SK-N-SH treated with all-trans-retinoic acid at 6 μM for 48 hours (cell line): ENCODE measurements at regions not wholly inside any gene's neighbourhood (a gene's known extent, or its start where the extent isn't known, plus 50 kb on each side); places are given as distances from the start of the nearest gene placed in this dataset.

Experiments
- ATAC-seq: fragments of 200-7000 bp; cut with Tn5 transposase; 3 replicates; pipeline ENCODE4 v1.9.1; 2020; ENCODE audit warnings: mild to moderate bottlenecking, moderate library complexity
- ARNTL ChIP-seq: fragments of 450-650 bp; formaldehyde crosslinking; IDR thresholded peaks from 2 replicates; pipeline ENCODE4 v1.5.0; 2020; ENCODE audit warnings: low read depth, mild to moderate bottlenecking, moderate library complexity, borderline replicate concordance
- BACH2 ChIP-seq: fragments of 250-450 bp; sonication (Bioruptor Pico); IDR thresholded peaks from 2 replicates; pipeline ENCODE4 v1.9.0; 2021; ENCODE audit warnings: mild to moderate bottlenecking, borderline replicate concordance
- CSDC2 ChIP-seq: fragments of 250-450 bp; sonication (Bioruptor Pico); IDR thresholded peaks from 2 replicates; pipeline ENCODE4 v1.5.0; 2020; ENCODE audit warnings: mild to moderate bottlenecking, moderate library complexity
- CSRNP3 ChIP-seq: fragments of 250-450 bp; sonication (Bioruptor Pico); IDR thresholded peaks from 2 replicates; pipeline ENCODE4 v1.5.1; 2021; ENCODE audit warnings: mild to moderate bottlenecking, moderate library complexity
- ESRRG ChIP-seq: fragments of 250-450 bp; sonication (Bioruptor Pico); IDR thresholded peaks from 2 replicates; pipeline ENCODE4 v1.6.1; 2021; ENCODE audit warnings: mild to moderate bottlenecking
- GLIS3 ChIP-seq: fragments of 250-450 bp; sonication (Bioruptor Pico); IDR thresholded peaks from 2 replicates; pipeline ENCODE4 v1.5.0; 2020; ENCODE audit warnings: mild to moderate bottlenecking, moderate library complexity
- ISL1 ChIP-seq: fragments of 250-450 bp; sonication (Bioruptor Pico); IDR thresholded peaks from 2 replicates; pipeline ENCODE4 v2.1.2; 2022; ENCODE audit warnings: mild to moderate bottlenecking, moderate library complexity
- OSR1 ChIP-seq: fragments of 250-450 bp; sonication (Bioruptor Pico); IDR thresholded peaks from 2 replicates; pipeline ENCODE4 v1.8.0; 2022; ENCODE audit warnings: moderate library complexity, mild to moderate bottlenecking, inconsistent platforms
- PATZ1 ChIP-seq: fragments of 250-450 bp; sonication (Bioruptor Pico); IDR thresholded peaks from 2 replicates; pipeline ENCODE4 v1.8.0; 2020; ENCODE audit warnings: mild to moderate bottlenecking, moderate library complexity, borderline replicate concordance
- PPARA ChIP-seq: fragments of 250-450 bp; sonication (Bioruptor Pico); IDR thresholded peaks from 2 replicates; pipeline ENCODE4 v1.5.0; 2020; ENCODE audit warnings: mild to moderate bottlenecking, borderline replicate concordance
- RARB ChIP-seq: fragments of 250-450 bp; sonication (Bioruptor Pico); IDR thresholded peaks from 2 replicates; pipeline ENCODE4 v1.8.0; 2021; ENCODE audit warnings: mild to moderate bottlenecking, moderate library complexity
- SNAI2 ChIP-seq: fragments of 250-450 bp; sonication (Bioruptor Pico); IDR thresholded peaks from 2 replicates; pipeline ENCODE4 v1.5.0; 2020; ENCODE audit warnings: mild to moderate bottlenecking, moderate library complexity
- TCF4 ChIP-seq: fragments of 250-450 bp; sonication (Bioruptor Pico); IDR thresholded peaks from 2 replicates; pipeline ENCODE4 v1.8.0; 2021; ENCODE audit warnings: mild to moderate bottlenecking, moderate library complexity, borderline replicate concordance
- TOX ChIP-seq: fragments of 250-450 bp; sonication (Bioruptor Pico); IDR thresholded peaks from 2 replicates; pipeline ENCODE4 v1.8.0; 2021; ENCODE audit warnings: mild to moderate bottlenecking, moderate library complexity, borderline replicate concordance
- ZC3H10 ChIP-seq: fragments of 250-450 bp; sonication (Bioruptor Pico); IDR thresholded peaks from 2 replicates; pipeline ENCODE4 v1.5.1; 2021; ENCODE audit warnings: mild to moderate bottlenecking, moderate library complexity
- ZFP3 ChIP-seq: fragments of 250-450 bp; sonication (Bioruptor Pico); IDR thresholded peaks from 2 replicates; pipeline ENCODE4 v1.5.0; 2020; ENCODE audit warnings: mild to moderate bottlenecking, moderate library complexity
- ZNF565 ChIP-seq: fragments of 450-650 bp; formaldehyde crosslinking; conservative IDR thresholded peaks from 2 replicates; pipeline ENCODE4 v1.5.0; 2020; ENCODE audit warnings: low read depth, mild to moderate bottlenecking, moderate library complexity
- ZNF70 ChIP-seq: fragments of 450-650 bp; formaldehyde crosslinking; IDR thresholded peaks from 2 replicates; pipeline ENCODE4 v1.5.0; 2020; ENCODE audit warnings: mild to moderate bottlenecking, moderate library complexity
- ZNF8 ChIP-seq: fragments of 450-650 bp; formaldehyde crosslinking; IDR thresholded peaks from 2 replicates; pipeline ENCODE4 v1.5.0; 2020; ENCODE audit warnings: mild to moderate bottlenecking, moderate library complexity

GRCh38 chr6:54778731-54779130 is 67.8 kb upstream of the FAM83B start (continued):
- TF ChIP-seq ZC3H10 (CRISPR knock-in tag): no peak
- no peak for TF ChIP-seq ESRRG
- no peak for TF ChIP-seq ZNF565 (CRISPR knock-in tag)
- TF ChIP-seq, all 23 proteins: peak for 0

GRCh38 chr6:54784011-54784410 is 62.6 kb upstream of the FAM83B start:
- ATAC-seq: no peak
- no peak for TF ChIP-seq ISL1 (CRISPR knock-in tag)
- no peak for TF ChIP-seq ZNF8 (CRISPR knock-in tag)
- TF ChIP-seq OSR1 (CRISPR knock-in tag): no peak
- TF ChIP-seq ZFP3 (CRISPR knock-in tag): no peak
- no peak for TF ChIP-seq ARNTL (CRISPR knock-in tag)
- no peak for TF ChIP-seq GLIS3 (CRISPR knock-in tag)
- TF ChIP-seq ZNF70 (CRISPR knock-in tag): no peak
- TF ChIP-seq TOX (CRISPR knock-in tag): no peak
- no peak for TF ChIP-seq PATZ1 (CRISPR knock-in tag)
- TF ChIP-seq CSRNP3 (CRISPR knock-in tag): no peak
- no peak for TF ChIP-seq ESRRG
- no peak for TF ChIP-seq PPARA
- TF ChIP-seq RARB (CRISPR knock-in tag): no peak
- TF ChIP-seq BACH2 (CRISPR knock-in tag): no peak
- no peak for TF ChIP-seq SNAI2
- no peak for TF ChIP-seq TCF4

GRCh38 chr6:54786154-54786553 is 60.4 kb upstream of the FAM83B start:
- no peak for TF ChIP-seq CSDC2
- no peak for TF ChIP-seq GLIS3 (CRISPR knock-in tag)
- no peak for TF ChIP-seq TCF4
- TF ChIP-seq SNAI2: no peak
- TF ChIP-seq ZNF70 (CRISPR knock-in tag): no peak
- no peak for TF ChIP-seq PPARA
- TF ChIP-seq OSR1 (CRISPR knock-in tag): no peak
- ATAC-seq: no peak

DNA sequence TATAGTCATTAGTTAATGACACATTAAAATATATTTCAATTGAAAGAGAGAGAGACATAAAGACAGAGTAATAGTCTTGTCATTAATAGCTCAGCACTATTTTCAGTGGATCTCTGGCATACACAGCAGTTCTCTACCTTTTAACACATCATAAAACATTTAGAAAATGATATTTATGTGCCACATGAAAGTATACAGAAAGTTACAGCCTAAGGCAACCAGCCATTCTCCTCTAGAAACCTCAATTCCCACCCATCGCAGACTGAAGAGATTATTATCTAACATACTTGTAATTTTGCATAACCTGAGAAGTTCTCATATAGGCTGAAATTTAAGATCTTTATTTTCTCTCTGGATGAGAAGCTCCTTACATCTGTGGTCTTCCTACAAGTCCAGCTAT is 58.7 kb upstream of the FAM83B start:
- TF ChIP-seq ARNTL (CRISPR knock-in tag) (no peak), ZNF8 (CRISPR knock-in tag) (no peak), ZNF70 (CRISPR knock-in tag) (no peak), ZFP3 (CRISPR knock-in tag) (no peak), ZNF565 (CRISPR knock-in tag) (no peak)
- ATAC-seq: no peak
